ENCODE measurements at regions not wholly inside any gene's neighbourhood (a gene's known extent, or its start where the extent isn't known, plus 50 kb on each side); places are given as distances from the start of the nearest gene placed in this dataset.
A peak's percentile ranks its signal among the peaks of the same experiment; 100 is the strongest.

DNA sequence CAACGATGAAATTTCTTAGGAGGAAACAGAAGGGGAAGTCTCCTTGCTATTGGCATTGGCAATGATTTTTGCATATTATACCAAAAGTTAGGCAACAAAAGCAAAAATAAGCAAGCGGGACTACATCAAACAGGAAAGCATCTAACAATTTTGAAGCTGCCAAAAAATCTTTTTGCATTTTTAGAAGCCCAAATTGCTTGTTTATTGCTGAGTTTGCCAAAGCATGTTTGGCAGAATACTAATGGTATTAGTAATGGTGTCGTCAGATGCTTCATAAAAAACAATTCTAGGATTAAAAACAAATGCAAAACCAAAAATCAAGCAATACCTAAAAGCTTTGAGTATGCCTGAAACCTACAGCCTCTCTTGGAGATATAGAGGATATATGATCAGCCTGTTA lies 80.0 kb downstream of the GALR1 start:
- no peak for DNase-seq

DNA sequence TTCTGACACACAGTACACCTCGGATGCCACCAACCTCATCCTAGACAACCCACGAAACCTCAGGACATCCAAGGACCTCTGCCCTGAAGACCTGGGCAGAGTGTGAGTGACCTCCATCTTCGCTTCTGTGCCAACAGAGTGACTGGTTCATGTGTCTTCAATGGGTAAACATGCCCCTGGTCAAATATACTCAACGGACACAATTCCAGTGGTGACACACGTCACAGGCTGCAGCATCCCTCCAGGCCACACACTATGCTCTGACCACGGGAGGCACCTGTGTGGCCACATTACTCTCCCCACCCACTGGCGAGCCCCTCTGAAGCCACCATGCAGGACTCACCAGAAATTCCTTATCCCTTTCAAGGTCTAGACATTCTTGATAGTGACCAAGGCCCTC lies 85.2 kb downstream of the GALR1 start:
- DNase-seq, result no peak

DNA sequence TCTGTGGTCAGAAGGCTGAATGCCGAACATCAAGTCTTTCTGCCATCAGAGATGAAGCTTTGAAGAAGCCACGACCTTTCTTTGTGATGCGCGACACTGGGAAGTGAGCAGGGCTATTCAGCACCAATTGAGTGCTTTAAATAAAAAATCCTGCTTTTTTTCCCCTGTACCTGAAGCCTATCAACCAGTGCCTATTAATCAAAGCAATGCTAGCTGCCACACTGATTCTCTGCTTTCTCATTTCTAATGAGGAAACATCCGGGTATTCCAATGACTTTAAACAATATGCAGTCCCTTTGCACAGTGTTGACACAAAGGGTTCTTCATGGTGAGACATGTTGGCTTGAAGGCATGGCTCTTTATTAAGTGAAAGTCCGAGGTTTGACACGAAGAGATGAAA lies 88.0 kb downstream of the GALR1 start:
- no peak for DNase-seq

DNA sequence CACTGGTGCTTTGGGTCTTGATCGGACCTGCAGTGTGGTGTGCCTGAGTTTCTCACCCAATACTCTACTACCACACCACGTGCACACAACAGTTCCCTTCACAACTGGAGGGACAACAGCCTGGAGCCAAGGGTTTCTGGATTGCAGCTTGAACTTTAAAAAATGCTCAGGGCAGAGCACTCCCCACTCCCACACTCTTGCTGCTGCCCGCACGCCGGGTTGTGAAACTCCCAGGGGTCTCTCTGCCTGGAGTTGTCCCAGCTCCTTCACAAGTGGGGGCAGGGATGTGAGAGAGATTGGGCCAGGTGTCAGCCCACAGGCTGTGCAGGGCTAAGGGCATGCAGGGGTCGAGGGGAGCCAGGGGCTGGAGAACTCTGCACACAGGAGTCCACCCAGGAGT lies 89.4 kb downstream of the GALR1 start:
- DNase-seq, result no peak

DNA sequence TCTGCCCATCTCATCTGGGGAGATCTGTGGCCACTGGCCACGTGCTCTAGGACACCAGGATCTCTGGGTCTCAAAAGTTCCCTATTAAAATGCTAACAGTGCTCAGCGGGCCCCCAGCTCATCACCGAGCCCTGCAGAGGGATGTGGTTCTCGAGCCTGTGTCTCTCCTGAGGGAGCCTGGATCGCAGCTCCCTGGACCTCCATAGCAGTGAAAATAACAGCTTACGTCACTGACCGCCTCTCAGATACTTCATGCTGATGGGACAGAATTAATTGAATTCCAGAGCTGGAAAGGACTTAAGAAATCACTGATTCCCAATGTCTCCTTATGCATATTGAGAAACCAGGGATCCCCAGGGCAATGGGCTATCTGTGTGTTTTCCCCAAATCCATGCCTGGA lies 90.0 kb downstream of the GALR1 start:
- no peak for DNase-seq

DNA sequence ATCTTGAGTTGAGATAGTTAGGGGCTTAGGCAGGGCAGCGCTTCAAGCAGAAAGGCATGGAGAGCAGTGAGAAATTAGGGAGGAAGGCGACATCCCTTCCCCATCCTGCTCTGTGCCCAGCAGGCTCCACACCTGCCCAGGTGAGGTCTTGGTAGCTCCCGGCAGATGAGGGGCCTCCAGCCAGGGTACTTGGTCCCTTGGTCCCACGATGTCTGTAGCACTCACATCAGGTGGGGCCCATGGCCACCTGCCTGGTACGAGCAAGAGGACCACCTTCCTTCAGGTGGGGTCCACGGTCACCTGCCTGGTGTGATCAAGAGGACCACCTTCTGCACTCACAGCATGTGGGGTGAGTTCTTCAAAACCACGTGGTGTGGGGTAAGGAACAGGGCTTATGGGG lies 91.2 kb downstream of the GALR1 start:
- no peak for DNase-seq

DNA sequence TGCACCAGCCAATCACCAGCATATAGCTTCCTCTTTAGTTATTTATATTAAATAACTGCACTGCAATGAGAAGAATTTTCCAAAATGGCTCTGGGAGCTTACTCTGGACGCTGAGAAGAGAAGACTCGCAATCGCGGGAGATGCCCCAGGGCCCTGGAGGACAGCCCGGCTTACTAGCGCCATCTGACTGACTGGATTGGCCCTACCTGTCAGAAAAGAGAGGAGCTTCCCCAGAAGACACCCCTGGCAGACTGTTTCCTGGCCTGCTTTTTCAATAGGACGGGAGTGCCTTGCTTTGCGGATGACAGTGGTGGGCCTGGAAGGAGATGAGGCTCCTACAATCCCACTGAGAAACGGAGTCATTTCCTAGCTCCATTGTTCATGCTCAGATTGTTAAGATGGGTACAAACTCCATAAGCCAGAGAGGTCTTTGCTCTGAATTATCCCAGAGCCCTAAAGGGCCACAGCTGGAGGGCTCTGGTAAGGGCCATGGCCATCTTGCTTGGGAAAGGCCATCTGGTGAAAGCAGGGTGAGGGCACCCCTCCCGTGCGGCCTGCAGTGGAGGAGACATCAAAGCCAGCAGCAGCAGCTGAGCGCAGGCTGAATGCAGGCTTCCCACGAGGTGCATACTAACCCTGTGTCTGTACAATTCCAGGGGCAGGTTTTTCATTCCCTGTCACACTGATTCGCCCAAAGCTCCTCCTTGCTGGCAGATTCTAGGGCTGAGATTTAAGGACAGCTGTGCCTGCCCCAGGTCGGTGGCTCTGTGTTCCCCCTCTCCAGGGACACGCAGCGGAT lies 92.1 kb downstream of the GALR1 start:
- peak in 1 of 2 experiments; percentile 60 for DNase-seq

DNA sequence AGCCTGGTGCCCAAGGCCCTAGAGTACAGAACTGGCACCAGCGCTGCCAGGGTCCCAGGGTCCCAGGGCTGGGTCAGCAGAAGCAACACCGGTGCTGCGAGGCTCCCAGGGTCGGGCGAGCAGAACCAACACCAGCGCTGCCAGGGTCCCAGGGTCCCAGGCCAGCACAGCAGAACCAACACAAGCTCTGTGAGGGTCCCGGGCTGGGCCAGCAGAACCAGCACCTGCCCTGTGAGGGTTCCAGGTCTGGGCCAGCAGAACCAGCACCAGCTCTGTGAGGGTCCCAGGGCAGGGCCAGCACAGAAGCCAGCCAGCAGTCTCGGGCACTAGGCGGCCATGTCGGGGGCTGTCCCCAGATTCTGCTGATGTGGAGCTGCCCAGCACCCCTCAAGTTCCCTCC lies 93.1 kb downstream of the GALR1 start:
- no peak for DNase-seq

DNA sequence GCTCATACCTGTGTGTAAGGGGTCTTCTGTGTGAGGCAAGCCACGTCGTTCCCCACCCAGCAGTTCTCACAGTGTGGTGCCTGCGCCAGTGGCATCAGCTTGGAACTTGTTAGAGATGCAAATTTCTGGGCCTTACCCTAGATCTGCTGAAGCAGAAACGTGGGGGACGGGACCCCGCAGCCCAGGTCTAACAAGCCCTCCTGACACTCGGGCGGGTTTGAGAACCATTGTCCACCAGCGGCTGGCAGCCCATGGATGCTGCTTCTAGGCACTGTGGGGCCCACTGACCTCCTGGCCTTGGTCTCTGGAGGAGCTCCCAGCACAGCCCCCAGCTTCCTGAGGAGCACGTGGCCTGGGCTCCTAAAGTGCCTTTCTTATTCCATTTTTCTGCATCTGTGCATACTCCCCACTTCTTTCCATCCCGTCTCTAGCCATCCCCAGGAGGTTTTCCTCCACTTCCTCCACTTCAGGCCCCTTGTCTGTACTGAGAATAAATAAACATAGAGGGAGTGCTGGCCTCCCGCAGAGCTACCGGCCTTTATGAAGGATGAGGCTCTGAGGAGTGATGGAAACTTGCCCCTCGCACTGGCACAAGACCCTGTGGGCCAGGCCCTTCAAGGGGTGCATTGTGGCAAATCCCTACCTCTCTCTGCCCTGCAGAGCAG lies 94.3 kb downstream of the GALR1 start:
- no peak for DNase-seq

DNA sequence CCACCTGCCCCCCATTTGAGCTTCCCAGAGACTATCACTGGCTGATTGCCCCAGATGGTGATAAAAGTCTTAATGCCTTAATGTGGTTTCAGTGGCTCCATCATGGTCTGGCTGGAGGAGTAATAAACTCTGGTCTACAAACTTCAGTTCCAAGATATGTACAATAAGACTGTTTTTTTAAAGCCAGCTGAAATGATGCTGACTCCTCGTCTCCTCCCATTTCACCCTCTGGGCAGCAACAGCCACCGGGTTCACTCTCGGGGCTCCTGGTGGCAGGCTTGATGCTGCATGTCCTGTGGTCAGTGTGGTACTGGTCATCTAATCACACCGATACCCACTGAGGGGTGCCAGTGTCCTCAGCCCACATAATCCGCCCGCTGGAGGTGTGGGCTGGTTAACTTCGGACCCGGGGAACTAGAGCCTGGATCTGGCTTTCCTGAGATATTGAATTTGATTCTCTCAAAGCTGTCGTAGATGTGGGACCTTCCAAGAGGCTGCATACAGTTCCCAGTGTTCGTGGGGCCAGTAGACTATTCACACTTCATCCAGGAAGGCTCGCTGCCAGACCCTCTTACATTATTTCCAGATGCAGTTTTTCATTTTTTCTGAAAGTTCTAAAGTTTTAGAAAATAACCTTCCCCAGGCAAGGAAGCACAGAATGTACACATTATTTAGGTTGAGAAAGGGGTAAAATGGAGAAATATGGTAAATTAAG lies 95.3 kb downstream of the GALR1 start:
- peak in 1 of 2 experiments; percentile 11 for DNase-seq

DNA sequence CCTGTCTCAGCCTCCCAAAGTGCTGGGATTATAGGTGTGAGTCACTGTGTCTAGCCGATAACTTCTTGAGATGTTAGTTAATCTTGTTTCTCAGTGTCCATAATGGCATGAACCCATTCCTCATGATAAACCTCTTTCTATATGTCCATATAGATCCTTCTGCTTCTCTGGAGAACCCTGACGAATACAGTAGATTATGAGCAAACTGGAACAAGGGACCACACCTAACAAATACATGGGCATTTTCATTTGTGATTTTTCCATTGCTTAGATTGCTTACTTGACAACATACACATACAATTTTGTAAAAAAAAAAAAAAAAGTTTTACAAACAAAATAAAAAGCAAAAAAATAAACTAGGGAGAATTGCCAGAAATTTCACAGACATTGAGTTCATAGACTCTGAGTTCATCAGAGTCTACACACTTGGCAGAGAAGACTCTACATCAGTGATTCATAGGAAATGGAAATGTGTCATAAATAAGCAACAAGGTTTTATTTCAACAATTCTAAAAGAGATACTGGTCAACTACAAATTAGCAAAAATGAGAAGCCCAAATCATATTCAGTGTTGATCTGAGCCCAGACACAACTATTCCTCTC lies 96.7 kb downstream of the GALR1 start:
- DNase-seq, result no peak

DNA sequence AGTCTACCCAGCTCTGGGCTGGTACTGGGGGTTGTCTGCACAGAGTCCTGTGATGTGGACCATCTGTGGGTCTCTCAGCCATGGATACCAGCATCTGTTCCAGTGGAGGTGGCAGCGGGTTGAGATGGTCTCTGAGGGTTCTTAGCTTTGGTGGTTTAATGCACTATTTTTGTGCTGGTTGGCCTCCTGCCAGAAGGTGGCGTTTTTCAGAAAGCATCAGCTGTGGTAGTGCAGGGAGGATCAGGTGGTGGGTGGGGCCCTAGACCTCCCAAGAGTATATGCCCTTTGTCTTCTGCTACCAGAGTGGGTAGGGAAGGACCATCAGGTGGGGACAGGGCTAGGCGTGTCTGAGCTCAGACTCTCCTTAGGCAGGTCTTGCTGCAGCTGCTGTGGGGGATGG lies 103.7 kb downstream of the GALR1 start:
- DNase-seq, result peak in 1 of 2 experiments; percentile 34

DNA sequence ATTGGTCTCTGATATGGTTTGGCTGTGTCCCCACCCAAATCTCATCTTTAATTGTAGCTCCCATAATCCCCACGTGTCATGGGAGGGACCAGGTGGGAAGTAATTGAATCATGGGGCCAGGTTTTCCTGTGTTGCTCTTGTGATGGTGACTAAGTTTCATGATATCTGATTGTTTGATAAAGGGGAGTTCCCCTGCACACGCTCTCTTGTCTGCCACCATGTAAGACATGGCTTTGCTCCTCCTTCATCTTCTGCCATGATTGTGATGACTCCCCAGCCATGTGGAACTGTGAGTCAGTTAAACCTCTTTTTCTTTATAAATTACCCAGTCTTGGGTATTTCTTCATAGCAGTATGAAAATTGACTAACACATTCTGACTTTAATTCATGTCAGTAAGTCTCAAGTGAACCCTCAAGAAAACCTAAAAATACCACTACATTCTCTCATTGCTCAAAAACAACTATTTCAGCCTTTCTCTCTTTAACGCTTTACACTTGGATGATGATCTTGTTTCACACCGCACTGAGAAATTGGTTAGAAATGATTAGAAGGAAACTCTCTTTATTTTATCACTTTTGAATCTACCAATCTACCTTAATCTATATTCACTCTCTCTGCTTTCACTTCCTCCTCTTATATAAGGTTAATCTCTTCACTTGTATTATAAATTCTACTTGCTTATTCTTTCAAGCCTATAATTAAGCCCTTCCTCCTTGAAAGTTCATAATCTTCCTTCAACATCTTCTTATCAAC lies 110.1 kb downstream of the GALR1 start:
- no peak for DNase-seq

DNA sequence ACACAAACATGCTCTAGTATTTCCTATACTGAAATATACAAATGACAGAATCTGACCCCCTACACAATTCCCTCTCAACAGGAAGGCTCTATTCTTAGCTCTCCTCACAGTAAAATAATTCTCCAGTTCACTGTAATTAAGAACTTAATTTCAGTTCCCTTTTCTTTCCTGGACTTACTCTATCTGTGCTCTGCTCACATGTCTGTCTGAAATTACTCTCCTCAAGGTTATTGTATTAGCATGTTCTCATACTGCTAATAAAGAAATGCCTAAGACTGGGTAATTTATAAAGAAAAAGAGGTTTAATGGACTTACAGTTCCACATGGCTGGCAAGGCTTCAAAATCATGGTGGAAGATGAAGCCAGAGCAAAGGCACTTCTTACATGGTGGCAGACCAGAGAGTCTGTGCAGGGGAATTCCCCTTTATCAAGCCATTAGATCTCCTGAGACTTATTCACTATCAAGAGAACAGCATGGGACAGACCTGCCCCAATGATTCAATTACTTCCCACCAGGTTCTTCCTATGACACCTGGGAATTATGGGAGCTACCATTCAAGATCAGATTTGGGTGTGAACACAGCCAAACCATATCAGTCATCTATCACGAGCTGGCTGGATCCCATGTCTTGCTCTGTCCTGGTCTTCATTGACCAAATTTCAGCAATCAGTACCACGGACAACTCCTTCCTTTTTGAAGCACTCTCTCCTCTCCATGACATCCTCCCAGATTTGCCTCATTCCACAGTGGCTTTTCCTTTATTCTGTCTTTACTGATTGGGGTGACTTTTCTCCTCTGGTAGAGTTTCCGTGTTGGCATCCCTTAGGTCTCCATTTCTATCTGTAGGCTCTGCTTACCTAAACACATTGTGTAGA lies 110.9 kb downstream of the GALR1 start:
- DNase-seq, result no peak

DNA sequence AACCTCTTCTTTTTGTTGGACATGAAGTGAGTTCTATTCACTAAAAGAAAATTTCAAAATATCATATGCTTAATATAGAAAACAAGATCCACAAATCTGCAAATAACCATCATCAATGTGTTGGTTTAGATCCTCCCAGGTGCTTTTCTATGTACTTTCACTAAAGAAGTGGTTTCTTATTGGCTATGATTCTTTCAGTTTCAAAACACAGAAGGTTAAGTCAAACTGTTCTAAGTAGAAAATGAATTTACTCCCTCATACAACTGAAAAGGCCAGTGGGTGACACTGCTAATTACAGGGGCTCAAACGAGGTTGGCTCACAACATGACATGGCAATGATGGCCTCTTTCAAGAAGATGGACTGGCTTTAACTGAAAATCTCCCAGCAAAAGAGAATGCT lies 111.7 kb downstream of the GALR1 start:
- no peak for DNase-seq

DNA sequence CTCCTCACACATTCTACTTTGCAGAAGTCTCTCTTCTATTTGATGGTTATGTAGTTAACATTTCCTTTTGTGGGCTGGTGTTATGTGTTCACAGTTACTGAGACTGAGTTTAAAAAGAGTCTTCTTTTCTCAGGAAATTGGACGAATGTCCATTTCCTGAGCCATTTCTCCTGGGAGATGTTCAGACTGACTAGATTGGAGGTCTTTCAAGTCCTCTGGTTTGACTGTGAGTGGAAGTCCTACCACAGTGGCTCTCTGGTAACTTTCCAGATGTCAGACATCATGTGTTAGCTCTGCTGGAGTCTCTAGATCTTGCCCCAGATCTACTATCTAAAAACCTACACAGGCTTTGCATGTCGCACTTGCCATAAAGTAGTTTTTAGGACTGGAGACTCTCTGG lies 116.0 kb downstream of the GALR1 start:
- DNase-seq, result no peak

DNA sequence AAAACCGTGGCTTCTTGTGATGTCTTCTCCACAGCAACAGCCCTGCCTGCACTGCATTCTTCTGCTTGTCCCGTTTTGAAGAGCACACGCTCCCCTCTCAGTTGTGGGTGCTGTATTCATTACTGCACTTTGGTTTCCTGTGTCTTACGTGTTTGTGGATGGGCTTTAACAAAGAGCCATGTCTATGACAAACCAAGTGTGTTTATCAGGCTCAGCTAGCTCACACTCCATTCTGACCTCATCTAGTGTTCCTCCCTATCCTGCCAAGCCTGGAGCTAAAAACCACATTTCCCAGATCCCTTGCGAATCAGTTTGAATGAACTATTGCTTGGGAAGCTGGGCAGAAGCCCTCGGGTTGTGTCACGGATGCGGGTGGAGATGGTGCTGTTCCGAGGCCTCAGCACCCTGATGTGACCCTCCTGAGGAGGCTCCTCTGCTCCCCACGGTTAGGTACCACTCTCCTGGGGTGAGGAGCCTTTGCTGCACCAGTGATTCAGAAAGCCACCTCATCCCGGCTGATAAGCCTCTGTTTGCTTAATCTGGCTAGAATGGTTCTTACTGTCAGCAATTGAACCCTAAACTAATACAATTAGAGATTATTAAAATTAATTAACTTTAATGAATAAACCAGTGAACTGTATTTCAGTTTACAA lies 116.5 kb downstream of the GALR1 start:
- DNase-seq, result no peak

DNA sequence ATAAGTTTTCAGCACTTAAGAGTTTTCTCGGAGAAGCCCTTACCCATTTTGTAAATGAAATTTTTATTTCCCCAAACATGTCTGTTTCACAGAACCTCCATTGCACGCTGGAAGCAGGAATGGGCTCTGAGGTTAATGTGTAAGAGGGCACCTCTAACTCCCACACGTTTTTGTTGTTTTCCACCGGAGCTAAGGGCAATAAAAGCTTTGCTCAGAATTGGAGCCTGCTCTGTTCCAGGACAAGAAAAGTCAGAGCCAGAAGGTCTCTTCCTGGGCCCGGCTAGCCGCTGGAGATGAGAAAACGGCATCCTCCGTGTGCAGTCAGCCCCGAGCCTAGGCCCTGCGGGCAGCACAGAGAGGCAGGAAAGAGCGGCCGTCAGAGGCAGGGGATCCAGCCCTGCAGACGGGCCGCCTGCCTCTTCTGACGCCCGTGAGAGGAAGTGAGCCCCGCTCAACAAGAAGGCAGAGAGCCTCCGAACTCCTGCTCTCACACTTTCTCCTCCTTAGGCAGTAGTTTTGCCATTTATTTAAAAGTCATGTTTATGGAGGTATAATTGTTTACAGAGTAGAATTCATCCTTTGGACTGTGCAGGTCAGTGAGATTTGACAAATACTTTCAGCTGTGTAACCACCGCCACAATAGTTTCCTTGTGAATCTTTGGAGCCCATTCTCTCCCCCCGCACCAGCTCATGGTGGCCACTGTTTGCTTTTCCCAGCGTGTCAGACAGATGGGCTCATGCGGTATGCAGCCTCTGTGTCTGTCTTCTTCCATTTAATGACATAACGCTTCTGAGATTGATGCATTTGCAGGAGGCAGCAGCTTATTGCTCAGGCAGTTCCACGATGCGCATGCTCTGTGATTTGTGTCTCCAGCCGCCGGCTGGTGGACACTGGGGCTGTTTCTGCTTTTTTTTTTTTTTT lies 117.3 kb downstream of the GALR1 start:
- DNase-seq, result peak; percentile 13 to 74

DNA sequence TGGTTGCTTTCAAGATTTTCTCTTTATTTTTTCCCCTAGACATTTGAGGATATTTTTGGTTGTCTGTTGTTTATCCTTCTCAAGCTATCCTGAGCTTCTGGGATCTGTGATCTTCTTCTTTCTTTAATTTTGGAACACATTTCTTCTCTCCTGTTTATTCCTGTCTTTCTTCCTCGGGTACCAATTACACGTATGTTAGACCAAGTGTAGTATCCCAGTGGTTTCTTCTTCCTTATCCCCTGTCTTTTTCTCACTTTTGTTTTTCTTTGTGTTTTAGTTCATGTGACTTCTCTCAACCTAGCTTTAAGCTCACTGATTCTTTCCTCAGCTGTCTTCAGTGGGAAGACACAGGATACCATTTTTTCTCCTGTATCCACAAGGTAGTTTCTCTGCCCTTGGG lies 120.0 kb downstream of the GALR1 start:
- DNase-seq, result no peak

Measured in NCI-H524 (cell line).